ENCODE measurements at regions not wholly inside any gene's neighbourhood (a gene's known extent, or its start where the extent isn't known, plus 50 kb on each side); places are given as distances from the start of the nearest gene placed in this dataset.

DNA sequence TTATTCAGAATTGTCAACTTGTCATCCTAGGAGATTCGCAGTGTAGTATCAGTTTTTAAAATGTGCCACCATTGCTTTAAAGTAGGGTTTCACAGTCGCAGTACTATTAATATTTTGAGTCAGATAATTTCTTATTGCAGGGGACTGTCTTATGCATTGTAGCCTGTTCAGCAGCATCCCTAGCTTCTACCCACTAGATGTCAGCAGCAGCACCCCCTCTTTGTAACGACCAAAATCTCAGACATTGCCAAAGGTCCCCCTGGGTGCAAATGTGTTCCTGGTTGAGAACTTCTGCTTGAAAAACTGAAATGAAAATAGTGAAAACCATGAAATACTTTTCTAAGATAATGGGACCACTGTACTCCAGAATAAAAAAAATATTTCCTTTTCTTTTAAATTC, 474.8 kb downstream of the CNTN3 start:
- TF ChIP-seq CBX3 (IDR thresholded peaks at IDR 0.05; ENCODE audit: borderline replicate concordance, low read depth) (no peak), YY1 (IDR thresholded peaks at IDR 0.05; ENCODE audit: low read depth, low read length) (no peak)
- TF ChIP-seq, protein P1, sequence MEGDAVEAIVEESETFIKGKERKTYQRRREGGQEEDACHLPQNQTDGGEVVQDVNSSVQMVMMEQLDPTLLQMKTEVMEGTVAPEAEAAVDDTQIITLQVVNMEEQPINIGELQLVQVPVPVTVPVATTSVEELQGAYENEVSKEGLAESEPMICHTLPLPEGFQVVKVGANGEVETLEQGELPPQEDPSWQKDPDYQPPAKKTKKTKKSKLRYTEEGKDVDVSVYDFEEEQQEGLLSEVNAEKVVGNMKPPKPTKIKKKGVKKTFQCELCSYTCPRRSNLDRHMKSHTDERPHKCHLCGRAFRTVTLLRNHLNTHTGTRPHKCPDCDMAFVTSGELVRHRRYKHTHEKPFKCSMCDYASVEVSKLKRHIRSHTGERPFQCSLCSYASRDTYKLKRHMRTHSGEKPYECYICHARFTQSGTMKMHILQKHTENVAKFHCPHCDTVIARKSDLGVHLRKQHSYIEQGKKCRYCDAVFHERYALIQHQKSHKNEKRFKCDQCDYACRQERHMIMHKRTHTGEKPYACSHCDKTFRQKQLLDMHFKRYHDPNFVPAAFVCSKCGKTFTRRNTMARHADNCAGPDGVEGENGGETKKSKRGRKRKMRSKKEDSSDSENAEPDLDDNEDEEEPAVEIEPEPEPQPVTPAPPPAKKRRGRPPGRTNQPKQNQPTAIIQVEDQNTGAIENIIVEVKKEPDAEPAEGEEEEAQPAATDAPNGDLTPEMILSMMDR (IDR thresholded peaks at IDR 0.05 in 2 of 3, conservative IDR thresholded peaks at IDR 0.05 in 1 of 3; ENCODE audit: control insufficient read depth in 2 of 3, extremely low read depth in 1 of 3, insufficient read depth in 1 of 3, low read depth in 3 of 3, low read length in 3 of 3), result no peak; a peak in 1 of 6 replicates

All from GM12878 (cell line).